HG02610 (cell line): ENCODE measurements at regions not wholly inside any gene's neighbourhood (a gene's known extent, or its start where the extent isn't known, plus 50 kb on each side); places are given as distances from the start of the nearest gene placed in this dataset.

Experiments
- ATAC-seq: cut with Tn5 transposase; IDR thresholded peaks from one replicate; pipeline ENCODE4 v1.9.1; 2021; ENCODE audit warnings: mild to moderate bottlenecking, moderate library complexity; ENCODE audit not compliant: unreplicated experiment

- ATAC-seq, result no peak
Measured at GRCh38 chr18:68469049-68469625, 245.8 kb downstream of the TMX3 start.

- no peak for ATAC-seq
Measured at GRCh38 chr18:68467957-68468356, 247.0 kb downstream of the TMX3 start.

- no peak for ATAC-seq
Measured at GRCh38 chr18:68467329-68467728, 247.6 kb downstream of the TMX3 start.

GRCh38 chr18:68466672-68467071 lies 248.2 kb downstream of the TMX3 start:
- ATAC-seq, result no peak

GRCh38 chr18:68462766-68463165 lies 252.1 kb downstream of the TMX3 start:
- ATAC-seq, result no peak

- no peak for ATAC-seq
Measured at GRCh38 chr18:68462148-68462547, 252.8 kb downstream of the TMX3 start.

GRCh38 chr18:68461481-68462018 lies 253.4 kb downstream of the TMX3 start:
- no peak for ATAC-seq

- no peak for ATAC-seq
Measured at GRCh38 chr18:68459968-68460367, 254.9 kb downstream of the TMX3 start.

GRCh38 chr18:68456985-68457384 lies 257.9 kb downstream of the TMX3 start:
- no peak for ATAC-seq

- no peak for ATAC-seq
Measured at GRCh38 chr18:68455229-68455603, 259.7 kb downstream of the TMX3 start.

GRCh38 chr18:68454511-68455228 lies 260.2 kb downstream of the TMX3 start:
- no peak for ATAC-seq

GRCh38 chr18:68449292-68449691 lies 265.6 kb downstream of the TMX3 start:
- ATAC-seq, result no peak

GRCh38 chr18:68448736-68449135 lies 266.2 kb downstream of the TMX3 start:
- no peak for ATAC-seq

- ATAC-seq, result no peak
Measured at GRCh38 chr18:68447286-68447685, 267.6 kb downstream of the TMX3 start.

- ATAC-seq, result no peak
Measured at GRCh38 chr18:68445668-68446426, 269.1 kb downstream of the TMX3 start.

- ATAC-seq, result no peak
Measured at GRCh38 chr18:68445136-68445535, 269.8 kb downstream of the TMX3 start.

- no peak for ATAC-seq
Measured at GRCh38 chr18:68441241-68441640, 273.7 kb downstream of the TMX3 start.

- no peak for ATAC-seq
Measured at GRCh38 chr18:68440433-68440832, 274.5 kb downstream of the TMX3 start.

- ATAC-seq, result no peak
Measured at GRCh38 chr18:68439642-68440041, 275.3 kb downstream of the TMX3 start.

GRCh38 chr18:68438983-68439382 lies 275.9 kb downstream of the TMX3 start:
- no peak for ATAC-seq

GRCh38 chr18:68438536-68438935 lies 276.4 kb downstream of the TMX3 start:
- ATAC-seq, result no peak

GRCh38 chr18:68436485-68436884 lies 278.4 kb downstream of the TMX3 start:
- ATAC-seq, result no peak
